GM03348 (cell line): ENCODE measurements at regions not wholly inside any gene's neighbourhood (a gene's known extent, or its start where the extent isn't known, plus 50 kb on each side); places are given as distances from the start of the nearest gene placed in this dataset.
"Not testable (repeated sequence)": the region's sequence is repeated elsewhere in the genome, so short reads cannot be mapped to it uniquely, and the experiment has no call there.

Experiments
- DNase-seq: peaks from one replicate; pipeline ENCODE4 v3.0.0; 2012; ENCODE audit warnings: low spot score

GRCh38 chrX:109782994-109783700, 50.1 kb upstream of the ACSL4 start:
- DNase-seq = peak; percentile 9

DNA sequence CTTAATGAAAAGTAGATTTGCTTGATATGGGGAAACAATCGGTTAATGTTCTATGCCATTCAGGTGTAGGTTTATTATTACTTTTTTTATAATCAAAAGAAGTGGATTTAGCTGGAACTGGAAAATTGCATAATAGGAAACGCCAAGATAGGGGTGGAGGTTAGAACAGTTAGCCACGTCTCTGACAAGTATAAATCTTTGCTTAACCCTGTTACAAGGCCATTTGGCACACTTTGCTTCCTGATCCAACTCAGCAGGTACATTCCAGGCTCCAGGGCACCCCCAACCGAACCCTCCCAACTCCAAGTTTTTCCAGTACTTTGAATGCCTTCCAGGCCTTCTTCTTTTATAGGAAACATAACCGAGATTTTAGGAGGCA, 50.6 kb upstream of the ACSL4 start:
- DNase-seq = no peak

GRCh38 chrX:109785053-109785452, 52.0 kb upstream of the ACSL4 start:
- DNase-seq = no peak

GRCh38 chrX:109790511-109790910, 57.5 kb upstream of the ACSL4 start:
- DNase-seq = not testable (repeated sequence)

DNA sequence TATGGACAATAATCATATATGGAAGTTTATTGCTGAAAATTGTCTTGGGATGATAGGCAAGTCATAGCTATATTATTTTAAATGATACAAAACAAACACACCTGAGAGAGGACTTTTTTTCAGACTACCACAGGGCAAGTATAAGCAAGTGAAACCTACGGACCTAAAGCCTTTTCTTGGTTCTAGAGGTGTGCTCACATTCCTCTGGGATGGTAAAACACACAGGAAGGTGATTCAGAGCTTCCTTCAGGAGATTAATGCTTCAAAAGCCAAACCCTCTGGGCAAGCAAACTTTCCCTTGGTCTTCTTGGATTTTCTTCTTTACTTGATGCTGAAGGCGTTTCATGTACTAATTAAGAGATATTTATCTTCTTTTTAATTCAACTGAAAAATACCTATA, 60.1 kb upstream of the ACSL4 start:
- DNase-seq = no peak

DNA sequence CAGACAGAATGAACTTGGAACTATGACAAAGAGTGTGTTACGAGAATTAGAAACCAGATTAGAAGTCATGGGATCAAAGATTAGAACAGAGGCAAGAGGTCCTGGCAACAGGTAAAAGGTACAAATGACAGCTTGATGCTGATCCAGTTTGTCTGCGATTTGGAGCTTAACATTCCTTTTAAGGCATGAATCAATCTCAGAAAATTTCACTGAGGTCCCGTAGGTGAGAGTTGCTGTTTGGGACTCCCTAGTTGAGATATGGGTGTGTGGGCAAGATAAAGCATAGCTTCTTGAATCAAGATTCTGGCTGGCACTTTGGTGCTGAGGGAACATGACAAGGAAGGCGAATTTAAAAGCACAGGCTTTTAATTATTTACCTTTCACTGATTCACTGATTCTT, 62.6 kb upstream of the ACSL4 start:
- no peak for DNase-seq

GRCh38 chrX:109797311-109797975, 64.4 kb upstream of the ACSL4 start:
- DNase-seq = peak; percentile 27

DNA sequence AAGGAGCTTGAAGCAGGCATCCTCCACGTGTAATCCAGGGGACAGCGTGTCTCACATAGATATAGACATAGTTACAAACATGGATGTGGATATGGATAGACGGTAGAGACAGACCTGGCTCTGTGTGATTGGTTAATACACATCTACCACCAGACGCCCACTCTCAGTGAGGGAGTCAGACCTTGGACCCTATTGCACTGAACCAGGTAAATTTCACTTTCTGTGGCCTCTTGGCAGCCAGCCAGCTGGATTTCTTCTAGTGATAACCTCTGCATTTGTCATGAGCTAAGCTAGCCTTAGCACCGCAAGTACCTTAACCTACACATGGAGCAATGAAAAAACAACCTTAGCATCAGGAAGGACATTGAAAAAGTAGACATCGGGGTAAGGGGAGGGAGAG, 79.2 kb upstream of the ACSL4 start:
- no peak for DNase-seq

GRCh38 chrX:109813236-109813635, 80.2 kb upstream of the ACSL4 start:
- no peak for DNase-seq

DNA sequence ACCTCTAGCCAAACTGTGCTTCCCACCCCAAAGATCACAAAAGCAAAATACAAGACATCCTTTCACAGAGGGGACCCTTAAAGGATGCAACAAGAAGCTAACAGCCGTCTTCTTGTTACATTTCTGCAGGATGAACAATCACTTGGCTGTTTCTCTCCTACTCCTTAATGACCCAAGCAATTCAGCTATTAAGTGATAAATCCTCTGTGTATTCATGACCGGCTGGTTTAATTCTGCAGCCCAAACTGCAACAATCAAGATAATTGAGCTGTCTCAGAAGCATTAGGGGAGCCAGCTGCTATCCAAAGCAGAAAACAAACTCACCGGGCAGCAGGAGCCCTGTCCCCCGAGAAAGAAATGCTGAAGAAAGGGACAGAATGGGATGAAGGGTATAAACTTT, 85.9 kb upstream of the ACSL4 start:
- no peak for DNase-seq

DNA sequence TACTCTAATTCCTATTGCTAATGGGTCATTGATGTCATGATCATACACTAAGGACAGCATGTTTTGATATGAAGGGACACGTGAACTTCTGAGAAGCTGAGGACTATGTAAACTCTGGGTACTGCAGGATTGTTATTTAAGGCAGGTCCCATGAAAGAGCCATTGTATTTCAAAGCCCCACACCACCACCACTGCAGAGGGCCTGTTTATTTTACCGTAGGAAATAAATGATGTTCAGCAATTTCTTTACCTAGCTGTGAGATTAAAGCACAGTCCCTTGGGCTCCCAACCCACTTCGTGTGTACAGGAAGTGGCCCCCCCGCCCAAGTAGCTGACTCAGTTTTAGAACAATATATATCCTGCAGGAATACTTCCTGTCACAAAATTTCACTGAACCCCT, 89.8 kb upstream of the ACSL4 start:
- no peak for DNase-seq

DNA sequence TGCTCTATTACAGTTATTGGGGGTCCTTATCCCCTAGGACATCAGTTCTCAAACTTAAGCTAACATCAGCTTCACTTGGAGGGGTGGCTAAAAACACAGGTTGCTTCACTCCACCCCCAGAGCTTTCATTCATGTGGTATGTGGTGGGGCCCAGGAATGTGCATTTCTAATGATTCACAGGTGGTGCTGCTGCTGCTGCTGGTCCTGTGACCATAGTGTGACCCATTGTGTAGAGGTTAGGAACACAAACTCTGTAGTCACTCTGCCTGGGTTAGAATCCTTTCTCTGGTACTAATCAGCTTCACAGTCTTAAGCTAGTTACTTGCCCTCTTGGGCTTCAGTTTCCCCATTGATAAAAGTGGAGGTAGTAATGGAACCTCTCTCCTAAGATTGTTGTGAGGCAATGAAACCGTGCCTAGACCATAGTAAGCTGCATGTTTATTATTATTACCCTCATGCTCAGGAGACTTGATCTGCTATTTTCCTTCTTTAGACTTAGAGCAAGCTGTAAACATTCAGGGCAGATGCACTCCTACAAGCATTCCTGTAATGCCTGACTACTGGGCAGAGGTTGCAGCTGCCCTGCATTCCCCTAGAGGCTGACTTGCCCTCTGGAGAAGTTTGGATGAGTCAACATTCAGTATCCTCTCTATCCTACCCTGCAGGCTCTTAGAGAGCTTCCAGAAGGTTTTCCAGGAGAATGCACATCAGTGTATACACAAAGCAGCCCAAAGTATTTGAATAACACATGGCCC, 94.1 kb upstream of the ACSL4 start:
- peak; percentile 71 for DNase-seq

- no peak for DNase-seq
Observed at GRCh38 chrX:109827772-109828171, 94.7 kb upstream of the ACSL4 start.

GRCh38 chrX:109830157-109830703, 97.2 kb upstream of the ACSL4 start:
- DNase-seq = no peak

GRCh38 chrX:109830704-109831206, 97.7 kb upstream of the ACSL4 start:
- peak; percentile 24 for DNase-seq

DNA sequence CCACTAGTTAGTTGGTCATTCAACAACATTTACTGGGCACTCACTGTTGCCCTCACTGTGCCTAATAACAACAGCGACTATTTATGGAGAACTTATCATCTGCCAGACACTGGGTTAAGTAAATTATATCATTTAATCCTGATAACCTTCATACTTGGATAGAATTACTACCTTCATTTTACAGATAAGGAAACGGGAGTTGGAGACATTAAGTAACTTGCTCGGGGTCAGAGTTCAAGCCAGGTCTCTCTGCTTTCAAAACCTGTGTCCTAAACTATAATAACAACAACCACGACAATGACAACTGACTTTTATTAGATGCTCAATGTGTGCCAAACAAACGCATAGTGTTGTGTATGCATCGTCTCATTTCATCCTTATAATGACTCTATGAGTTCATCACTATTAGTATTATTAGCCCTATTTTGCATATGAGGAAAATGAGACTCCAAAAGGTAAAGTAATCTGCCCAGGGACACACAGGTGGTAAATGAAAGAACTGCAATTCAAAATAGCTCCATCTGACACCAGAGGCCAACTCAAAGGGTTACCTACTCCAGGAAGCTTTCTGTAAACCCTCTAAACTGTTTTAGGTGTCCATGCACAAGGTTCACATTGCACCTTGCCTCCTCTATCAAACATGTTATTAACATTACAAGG, 98.4 kb upstream of the ACSL4 start:
- no peak for DNase-seq

DNA sequence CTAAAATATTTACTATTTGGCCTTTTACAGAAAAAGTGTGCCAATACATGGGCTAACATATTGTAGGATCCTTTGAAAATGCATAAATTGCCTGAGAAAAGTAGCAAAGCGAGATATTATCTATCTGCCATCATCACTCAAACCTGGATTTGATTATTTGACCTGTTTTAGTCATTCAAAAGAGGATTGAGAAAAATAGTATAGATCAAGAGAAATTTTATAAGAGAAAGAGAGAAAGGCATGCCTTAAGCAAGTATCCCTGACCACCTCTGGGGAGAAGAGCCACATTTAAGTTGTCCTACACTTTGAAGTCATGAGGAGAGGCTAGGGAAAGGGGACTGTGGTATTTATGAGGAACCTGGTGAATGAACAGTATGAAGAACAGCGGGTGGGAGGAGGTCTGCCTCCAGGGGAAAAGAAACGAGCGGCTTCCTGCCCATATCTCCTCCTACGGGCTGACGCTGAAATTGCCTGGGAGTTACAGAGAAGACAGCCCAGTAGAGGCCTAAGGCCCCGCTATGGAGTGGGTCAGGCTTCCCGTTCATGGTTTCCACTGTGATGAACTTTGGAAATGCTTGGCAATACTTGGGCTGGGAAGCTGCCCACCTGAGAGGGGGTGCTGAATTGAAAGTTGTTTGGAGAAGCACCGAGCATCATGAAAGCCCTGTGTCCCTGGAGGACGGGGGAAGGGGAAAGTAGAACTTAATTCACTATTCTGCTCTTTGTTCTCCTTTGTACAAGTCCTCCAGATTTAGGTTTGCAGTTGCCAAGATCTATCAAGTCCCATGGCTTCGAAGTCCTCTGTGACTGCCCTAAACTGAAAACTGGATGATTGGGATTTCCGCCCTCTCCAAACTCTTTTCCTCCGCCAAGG, 106.9 kb upstream of the ACSL4 start:
- peak; percentile 9 for DNase-seq

DNA sequence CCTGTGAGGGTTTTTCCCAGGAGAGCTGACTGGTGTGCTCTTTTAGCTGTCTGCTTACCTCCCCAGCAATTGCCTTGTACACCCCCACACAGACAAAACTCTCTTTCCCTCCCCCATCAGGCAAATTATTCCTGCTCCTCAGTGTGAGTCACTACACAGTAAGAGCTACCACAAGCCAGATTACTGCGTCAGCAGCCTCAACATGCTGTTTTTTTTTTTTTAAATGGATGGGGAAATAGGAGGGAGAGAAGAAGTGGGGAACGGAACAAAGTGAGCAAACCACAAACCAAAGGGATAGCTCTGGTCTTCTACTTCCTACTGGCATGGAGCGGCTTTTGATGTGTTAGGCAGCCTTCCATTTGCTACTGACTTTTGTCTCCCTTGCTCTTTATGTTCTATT, 107.5 kb upstream of the ACSL4 start:
- peak; percentile 68 for DNase-seq

DNA sequence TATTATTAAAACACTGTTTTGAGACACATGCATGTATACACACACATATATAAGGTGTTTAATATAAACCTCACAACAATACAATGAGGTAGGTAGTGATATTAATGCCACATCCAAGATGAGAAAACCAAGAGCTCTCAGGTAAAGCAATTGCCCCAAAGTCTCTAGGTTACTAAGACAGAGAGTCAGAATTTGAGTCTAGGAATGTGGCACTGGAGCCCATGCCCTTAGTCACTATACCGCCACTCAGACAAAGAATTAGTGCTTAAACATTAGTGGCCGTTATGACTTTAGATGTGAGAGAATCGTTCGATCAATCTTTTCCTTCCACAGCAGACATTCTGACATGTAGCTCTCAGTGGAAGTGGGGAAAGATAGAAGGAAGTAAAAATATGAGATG, 108.2 kb upstream of the ACSL4 start:
- no peak for DNase-seq

DNA sequence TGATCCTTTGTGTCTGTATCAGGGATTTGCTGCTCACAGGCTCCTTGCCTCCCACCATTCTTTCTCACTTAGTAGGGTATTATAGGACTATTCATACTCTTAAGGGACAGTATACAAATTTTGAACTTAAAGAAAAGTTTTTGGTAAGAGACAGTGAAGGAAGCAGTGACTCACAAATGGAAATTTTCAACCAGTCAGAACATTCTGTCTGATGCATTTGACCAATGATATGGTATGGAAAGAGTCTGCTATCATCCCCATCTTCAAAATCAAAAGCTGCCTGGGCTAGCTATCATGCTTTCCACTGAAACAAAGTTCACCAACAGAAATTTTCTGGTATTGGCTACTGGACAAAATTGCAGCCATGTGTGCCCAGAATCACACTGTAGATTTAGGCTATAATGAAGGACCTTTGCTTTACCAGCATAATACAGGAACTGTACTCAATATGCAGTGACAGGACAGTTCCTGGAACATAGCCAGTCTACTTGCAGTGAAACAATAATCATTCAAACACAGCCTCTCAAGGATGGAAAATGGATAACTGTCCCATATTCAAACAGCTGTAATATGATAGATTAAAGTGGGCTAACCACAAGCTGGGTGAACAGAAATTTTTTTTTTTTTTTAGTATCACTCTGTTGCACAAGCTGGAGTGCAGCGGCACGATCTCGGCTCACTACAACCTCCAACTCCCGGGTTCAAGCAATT, 109.0 kb upstream of the ACSL4 start:
- no peak for DNase-seq

DNA sequence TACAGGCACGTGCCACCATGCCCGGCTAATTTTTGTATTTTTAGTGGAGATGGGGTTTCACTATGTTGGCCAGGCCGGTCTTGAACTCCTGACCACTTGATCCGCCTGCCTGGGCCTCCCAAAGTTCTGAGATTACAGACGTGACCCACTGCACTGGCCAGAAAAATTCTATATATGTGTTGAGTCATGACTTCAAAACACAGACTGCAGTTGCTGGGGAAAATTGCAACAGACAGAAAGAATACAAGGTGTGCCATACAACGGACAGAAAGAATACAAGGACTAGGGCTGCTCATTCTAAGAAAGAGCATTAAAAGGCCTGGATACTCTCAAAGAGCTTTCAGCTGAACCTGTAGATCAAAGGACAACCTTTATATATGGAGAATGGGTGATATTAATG, 109.6 kb upstream of the ACSL4 start:
- no peak for DNase-seq
